BLaER1 treated with 17β-estradiol and CSF1 and Interleukin-3, amounts not matched to agents 10 nM and 100 nM (cell line): ENCODE measurements at regions not wholly inside any gene's neighbourhood (a gene's known extent, or its start where the extent isn't known, plus 50 kb on each side); places are given as distances from the start of the nearest gene placed in this dataset.

Experiments
- H3K27ac ChIP-seq, 11 experiments: shearing (Covaris generic); formaldehyde crosslinking; 2 replicates each; pipeline ENCODE4 v1.8.1; 2022
- H3K27me3 ChIP-seq, 11 experiments: shearing (Covaris generic); formaldehyde crosslinking; 2 replicates each; pipeline ENCODE4 v1.8.1; 2022
- H3K36me3 ChIP-seq, 11 experiments: shearing (Covaris generic); formaldehyde crosslinking; 2 replicates each; pipeline ENCODE4 v1.8.1; 2022
- H3K4me1 ChIP-seq, 10 experiments: shearing (Covaris generic); formaldehyde crosslinking; 2 replicates each; pipeline ENCODE4 v1.8.1; 2022
- H3K4me2 ChIP-seq, 11 experiments: shearing (Covaris generic); formaldehyde crosslinking; 2 replicates each; pipeline ENCODE4 v1.8.1; 2022
- H3K4me3 ChIP-seq, 10 experiments: shearing (Covaris generic); formaldehyde crosslinking; 2 replicates each; pipeline ENCODE4 v1.8.1; 2022
- H3K9ac ChIP-seq, 11 experiments: shearing (Covaris generic); formaldehyde crosslinking; 2 replicates each; pipeline ENCODE4 v1.8.1; 2022
- H3K9me3 ChIP-seq, 11 experiments: shearing (Covaris generic); formaldehyde crosslinking; replicated peaks in 1 of 11; 2 replicates each; pipeline ENCODE4 v1.8.1; 2022
- H4K20me1 ChIP-seq, 11 experiments: shearing (Covaris generic); formaldehyde crosslinking; 2 replicates each; pipeline ENCODE4 v1.8.1; 2022
- Cebpa-rat ChIP-seq, 11 experiments: shearing (Covaris generic); IDR thresholded peaks; 2 replicates each; pipeline ENCODE4 v1.8.1; 2022

DNA sequence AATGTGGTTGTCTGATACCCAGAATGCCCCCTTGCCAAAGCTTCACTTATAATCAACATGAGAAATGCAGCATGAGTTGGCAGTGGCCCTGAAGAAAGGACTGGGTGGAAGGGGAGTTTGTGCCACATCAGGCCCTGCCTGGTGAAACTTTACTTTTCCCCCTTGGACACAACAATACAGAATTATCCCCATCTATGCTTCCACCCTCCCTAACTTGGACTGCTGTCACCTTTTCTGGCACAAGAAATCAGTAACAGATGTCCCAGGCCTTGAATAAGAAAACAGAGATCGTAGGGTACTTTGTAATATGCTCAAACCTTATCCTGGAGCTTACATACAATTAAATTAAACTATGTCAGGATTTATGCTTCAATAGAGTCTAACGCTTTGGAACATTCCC is 128.9 kb upstream of the SATB2 start:
- Histone ChIP-seq H4K20me1 (no peaks in the 10 kb centered on the region), H3K4me1 (no peaks in the 10 kb centered on the region), H3K4me2 (no peak overlapping the region), H3K27me3 (no peaks in the 10 kb centered on the region), H3K4me3 (no peak overlapping the region), H3K9me3 (no peaks in the 10 kb centered on the region), H3K36me3 (no peaks in the 10 kb centered on the region), H3K9ac (no peak overlapping the region), H3K27ac (no peak overlapping the region)
- no peak for TF ChIP-seq Cebpa-rat (IDR thresholded peaks at IDR 0.05)

DNA sequence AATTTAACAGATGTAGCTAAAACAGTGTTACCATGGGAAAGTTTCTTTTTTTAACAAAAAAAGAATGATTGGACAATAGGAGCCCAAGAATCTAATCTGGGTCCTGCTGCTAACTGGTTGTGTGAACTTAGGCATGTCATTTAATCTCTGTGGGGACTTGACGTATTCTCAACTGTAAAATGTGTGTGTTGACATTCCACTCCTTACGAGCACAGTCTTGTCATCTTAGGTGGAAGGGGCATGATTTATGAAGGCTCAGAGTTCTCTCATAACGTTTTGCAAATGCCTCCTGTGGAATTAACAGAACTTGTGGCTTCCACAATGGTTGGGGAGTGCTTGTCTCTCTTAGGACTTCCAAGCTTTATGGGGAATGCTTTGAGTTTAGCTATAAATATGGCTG is 125.9 kb upstream of the SATB2 start:
- H3K4me2 ChIP-seq: no peak overlapping the region
- no peaks in the 10 kb centered on the region for H3K4me1 ChIP-seq
- H3K27me3 ChIP-seq: no peaks in the 10 kb centered on the region
- H4K20me1 ChIP-seq: no peaks in the 10 kb centered on the region
- H3K9me3 ChIP-seq: no peaks in the 10 kb centered on the region
- H3K36me3 ChIP-seq: no peaks in the 10 kb centered on the region
- H3K9ac ChIP-seq: no peak overlapping the region
- H3K27ac ChIP-seq: no peak overlapping the region
- no peak overlapping the region for H3K4me3 ChIP-seq
- no peak for TF ChIP-seq Cebpa-rat (IDR thresholded peaks at IDR 0.05)

DNA sequence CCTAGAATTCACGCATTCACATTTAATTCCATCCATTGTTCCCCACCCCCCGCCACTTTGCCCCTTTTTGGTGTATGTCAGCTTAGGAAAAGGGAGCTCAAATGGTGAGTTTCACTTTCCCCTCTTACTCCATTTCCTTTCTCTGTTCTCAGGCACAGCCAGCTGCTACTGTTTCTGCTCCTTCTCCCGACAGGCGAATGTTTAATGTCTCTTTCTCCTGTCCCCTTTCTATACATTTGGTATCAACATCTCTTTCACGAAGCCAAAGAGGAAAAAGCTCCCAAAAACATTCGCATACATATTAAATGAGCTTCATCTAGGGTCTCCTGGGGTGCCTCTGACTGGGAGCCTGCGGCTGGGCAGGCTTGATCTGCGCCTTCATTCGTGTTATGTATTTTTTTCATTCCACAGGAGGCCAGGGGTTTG is 124.2 kb upstream of the SATB2 start:
- no peak overlapping the region for H3K4me2 ChIP-seq

DNA sequence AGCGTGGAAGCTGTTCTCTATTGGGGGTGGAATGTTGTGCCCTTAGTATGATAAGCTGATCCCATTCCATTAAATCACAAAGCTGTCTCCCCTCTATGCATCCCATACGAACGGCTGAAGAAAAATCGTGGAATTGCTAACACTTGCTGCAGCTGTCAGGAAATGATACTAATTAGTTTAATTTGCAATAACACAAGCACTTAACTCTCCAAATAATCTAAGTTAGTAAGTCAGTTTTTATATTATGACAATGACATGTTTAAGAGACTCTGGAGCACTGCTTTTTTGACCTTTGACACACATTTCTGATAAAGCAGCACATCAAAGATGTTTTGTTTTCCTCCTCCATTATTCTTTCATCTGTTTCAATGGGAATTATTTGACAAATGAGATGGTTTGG is 123.7 kb upstream of the SATB2 start:
- no peaks in the 10 kb centered on the region for H4K20me1 ChIP-seq
- H3K27ac ChIP-seq: no peak overlapping the region
- no peak for TF ChIP-seq Cebpa-rat (IDR thresholded peaks at IDR 0.05)
- H3K9me3 ChIP-seq: no peaks in the 10 kb centered on the region
- H3K27me3 ChIP-seq: no peaks in the 10 kb centered on the region
- H3K4me1 ChIP-seq: no peaks in the 10 kb centered on the region
- no peaks in the 10 kb centered on the region for H3K36me3 ChIP-seq
- no peak overlapping the region for H3K9ac ChIP-seq
- no peak overlapping the region for H3K4me3 ChIP-seq
- no peak overlapping the region for H3K4me2 ChIP-seq

More for the DNA sequence above, 124.2 kb upstream of the SATB2 start:
- no peak for TF ChIP-seq Cebpa-rat (IDR thresholded peaks at IDR 0.05)
- Histone ChIP-seq H3K9me3 (no peaks in the 10 kb centered on the region), H3K9ac (no peak overlapping the region), H3K27me3 (no peaks in the 10 kb centered on the region), H3K36me3 (no peaks in the 10 kb centered on the region), H3K4me1 (no peaks in the 10 kb centered on the region), H4K20me1 (no peaks in the 10 kb centered on the region), H3K4me3 (no peak overlapping the region), H3K27ac (no peak overlapping the region)

DNA sequence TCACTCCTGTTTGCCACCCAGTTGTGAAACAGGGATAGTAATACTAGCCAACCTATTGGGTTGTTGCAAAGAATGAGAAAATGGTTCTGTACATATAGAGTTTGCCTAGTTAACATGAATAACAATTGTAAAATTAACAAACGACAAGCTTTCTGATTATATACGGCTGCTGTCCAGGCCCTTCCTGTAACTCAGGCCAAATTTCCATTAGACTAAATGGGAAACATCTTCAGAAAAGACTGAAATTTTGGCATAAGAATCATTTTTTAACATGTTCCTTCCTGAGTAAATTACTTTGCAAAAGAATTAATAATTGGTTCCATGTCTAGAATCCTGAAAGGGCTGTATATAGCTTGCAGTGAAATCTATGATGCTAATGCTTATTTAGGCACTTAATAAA is 117.7 kb upstream of the SATB2 start:
- no peak overlapping the region for H3K9ac ChIP-seq
- no peaks in the 10 kb centered on the region for H3K9me3 ChIP-seq
- TF ChIP-seq Cebpa-rat (IDR thresholded peaks at IDR 0.05): no peak
- H3K36me3 ChIP-seq: no peaks in the 10 kb centered on the region
- no peak overlapping the region for H3K4me2 ChIP-seq
- H3K27me3 ChIP-seq: no peaks in the 10 kb centered on the region
- no peaks in the 10 kb centered on the region for H3K4me1 ChIP-seq
- no peak overlapping the region for H3K4me3 ChIP-seq
- H4K20me1 ChIP-seq: no peaks in the 10 kb centered on the region
- H3K27ac ChIP-seq: no peak overlapping the region

DNA sequence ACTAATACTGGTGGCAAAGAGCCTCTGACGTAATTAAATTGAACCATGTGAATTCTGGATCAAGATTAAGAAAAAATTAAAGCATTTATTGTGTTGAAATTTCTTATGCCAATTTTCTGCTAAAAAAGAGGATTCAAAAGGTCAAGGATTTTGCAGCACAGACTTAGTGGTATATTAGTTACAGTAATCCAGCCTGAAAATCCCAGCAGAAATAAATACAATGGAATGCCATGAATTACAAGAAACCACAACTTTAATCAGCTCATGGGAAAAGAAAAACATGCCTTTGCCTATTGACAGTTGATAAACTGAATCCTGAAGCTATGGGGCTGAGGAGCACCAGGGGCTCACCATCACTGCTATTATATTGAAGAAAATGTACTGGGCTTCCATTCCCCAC is 114.8 kb upstream of the SATB2 start:
- Histone ChIP-seq H3K36me3 (no peaks in the 10 kb centered on the region), H3K4me1 (no peaks in the 10 kb centered on the region), H4K20me1 (no peaks in the 10 kb centered on the region), H3K9ac (no peak overlapping the region), H3K27ac (no peak overlapping the region), H3K4me3 (no peak overlapping the region), H3K4me2 (no peak overlapping the region), H3K27me3 (no peaks in the 10 kb centered on the region), H3K9me3 (no peaks in the 10 kb centered on the region)
- TF ChIP-seq Cebpa-rat (IDR thresholded peaks at IDR 0.05): no peak

DNA sequence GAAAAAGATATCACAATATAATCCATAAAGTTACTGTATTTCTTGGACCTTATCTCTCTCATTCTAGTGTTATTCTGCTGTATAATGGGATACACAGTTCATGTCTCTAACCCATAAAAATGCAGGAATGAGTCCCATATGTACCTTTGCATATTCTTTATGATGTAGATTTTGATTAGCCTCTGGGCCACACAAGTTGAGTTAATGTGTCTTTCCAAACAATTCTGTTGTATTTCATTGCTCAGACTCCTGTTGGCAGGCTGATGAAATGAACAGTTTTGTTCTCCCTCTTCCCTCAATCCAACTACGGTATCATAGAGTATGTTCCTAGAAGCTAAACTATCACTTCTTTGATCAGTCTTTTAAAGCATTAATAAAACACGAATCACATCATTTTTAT is 113.2 kb upstream of the SATB2 start:
- Histone ChIP-seq H3K27me3 (no peaks in the 10 kb centered on the region), H4K20me1 (no peaks in the 10 kb centered on the region), H3K4me3 (no peak overlapping the region), H3K36me3 (no peaks in the 10 kb centered on the region), H3K9ac (no peak overlapping the region), H3K4me1 (no peaks in the 10 kb centered on the region), H3K9me3 (no peaks in the 10 kb centered on the region), H3K27ac (no peak overlapping the region), H3K4me2 (no peak overlapping the region)
- TF ChIP-seq Cebpa-rat (IDR thresholded peaks at IDR 0.05): no peak

DNA sequence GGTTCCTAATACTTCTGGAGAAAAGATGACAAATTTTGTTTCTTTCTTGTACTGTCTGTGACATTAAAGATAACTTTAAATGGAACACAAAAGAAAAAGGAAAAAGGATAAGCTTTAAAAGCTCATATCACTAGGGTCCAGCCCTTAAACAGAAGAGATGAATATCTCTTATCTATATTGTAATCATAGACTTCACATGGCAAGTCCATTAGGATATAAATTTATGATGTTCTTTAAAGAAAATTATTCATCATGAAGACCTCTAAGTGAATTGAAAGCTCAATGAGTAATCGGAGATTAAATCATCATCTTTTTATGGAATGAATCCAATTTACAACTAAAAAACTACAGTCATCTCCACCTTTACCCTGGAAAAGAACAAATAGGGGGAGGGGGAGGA is 111.6 kb upstream of the SATB2 start:
- H3K4me2 ChIP-seq: no peak overlapping the region
- H4K20me1 ChIP-seq: no peaks in the 10 kb centered on the region
- no peak for TF ChIP-seq Cebpa-rat (IDR thresholded peaks at IDR 0.05)
- no peak overlapping the region for H3K27ac ChIP-seq
- H3K9me3 ChIP-seq: no peaks in the 10 kb centered on the region
- H3K27me3 ChIP-seq: no peaks in the 10 kb centered on the region
- no peaks in the 10 kb centered on the region for H3K4me1 ChIP-seq
- no peak overlapping the region for H3K9ac ChIP-seq
- H3K36me3 ChIP-seq: no peaks in the 10 kb centered on the region
- no peak overlapping the region for H3K4me3 ChIP-seq

DNA sequence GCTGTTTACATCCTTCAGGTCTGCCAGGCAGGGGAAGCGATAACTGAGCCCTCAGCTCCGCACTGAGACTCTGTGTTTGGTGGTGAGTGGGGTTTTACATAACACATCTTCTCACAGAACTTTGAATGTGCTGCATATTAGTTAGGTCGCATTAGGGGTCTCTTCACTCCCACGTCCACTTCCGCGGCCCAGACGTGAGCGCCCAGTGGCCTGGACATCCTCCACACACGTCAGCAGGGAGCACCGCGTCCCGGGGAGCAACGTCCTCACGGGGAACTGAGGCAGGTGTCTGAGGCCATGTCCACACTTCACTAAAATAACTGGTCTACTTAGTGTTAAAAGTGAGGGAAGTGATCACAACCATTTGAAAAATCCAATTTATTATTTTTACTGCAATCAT is 100.4 kb upstream of the SATB2 start:
- no peak overlapping the region for H3K9ac ChIP-seq
- peaks cover 0 to 4% (median 3%) of the 10 kb centered on the region in 11 experiments; a peak in 11 of 22 replicates for H3K9me3 ChIP-seq
- no peak overlapping the region for H3K4me2 ChIP-seq
- no peaks in the 10 kb centered on the region for H4K20me1 ChIP-seq
- no peaks in the 10 kb centered on the region for H3K36me3 ChIP-seq
- no peak for TF ChIP-seq Cebpa-rat (IDR thresholded peaks at IDR 0.05)
- no peaks in the 10 kb centered on the region for H3K27me3 ChIP-seq
- H3K4me3 ChIP-seq: no peak overlapping the region
- H3K27ac ChIP-seq: no peak overlapping the region
- H3K4me1 ChIP-seq: no peaks in the 10 kb centered on the region

DNA sequence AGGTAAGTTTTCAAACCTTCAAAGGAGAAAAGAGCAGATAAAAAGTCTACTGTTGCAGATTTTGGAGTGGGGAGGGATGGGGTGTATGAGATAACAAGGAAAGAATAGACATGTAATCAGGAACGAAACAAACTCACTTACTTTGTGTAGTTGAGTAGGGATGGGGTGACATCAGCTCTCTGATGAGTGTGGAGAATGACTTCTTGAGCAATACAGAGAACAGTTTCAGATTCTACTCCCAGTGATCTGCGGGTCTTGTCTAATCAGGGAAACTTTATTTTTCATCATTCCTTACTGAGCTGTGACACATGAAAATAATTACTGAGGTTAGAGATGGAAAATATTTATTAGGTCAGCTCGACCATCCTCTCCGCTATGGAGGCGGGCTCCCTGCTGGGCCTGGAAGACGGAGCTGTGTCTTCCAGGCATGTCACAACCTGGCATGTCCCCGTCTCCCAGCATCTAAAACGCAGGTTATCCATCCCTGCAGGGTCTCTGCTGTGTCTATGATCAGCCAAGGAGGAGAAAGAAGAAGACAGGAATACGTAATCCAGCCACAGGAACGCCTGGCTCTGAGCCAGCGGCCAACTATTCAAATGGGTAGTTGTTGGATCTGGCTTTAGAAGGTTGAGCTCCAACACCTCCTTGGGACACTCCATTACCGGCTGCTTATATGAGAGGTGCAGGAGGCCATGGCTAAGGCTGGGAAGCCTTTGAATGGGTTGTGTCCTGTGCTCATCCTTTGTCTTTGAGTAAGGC is 99.0 kb upstream of the SATB2 start:
- no peak for TF ChIP-seq Cebpa-rat (IDR thresholded peaks at IDR 0.05)
- no peaks in the 10 kb centered on the region for H3K9me3 ChIP-seq

More for the DNA sequence above, 99.0 kb upstream of the SATB2 start:
- no peaks in the 10 kb centered on the region for H3K27me3 ChIP-seq
- H3K9ac ChIP-seq: no peak overlapping the region
- H3K4me2 ChIP-seq: no peak overlapping the region
- no peak overlapping the region for H3K4me3 ChIP-seq
- no peaks in the 10 kb centered on the region for H4K20me1 ChIP-seq
- no peaks in the 10 kb centered on the region for H3K36me3 ChIP-seq
- no peak overlapping the region for H3K27ac ChIP-seq
- no peaks in the 10 kb centered on the region for H3K4me1 ChIP-seq
